Mesendoderm (in vitro differentiated cells): ENCODE measurements at regions not wholly inside any gene's neighbourhood (a gene's known extent, or its start where the extent isn't known, plus 50 kb on each side); places are given as distances from the start of the nearest gene placed in this dataset.

Experiments used
- DNase-seq: peaks from one replicate; pipeline ENCODE4 v3.0.0; 2013
- H2AK5ac ChIP-seq: 2 replicates; pipeline ENCODE4 v1.6.1; 2013; ENCODE audit warnings: low read length, inconsistent platforms
- H2BK120ac ChIP-seq: 2 replicates; pipeline ENCODE4 v1.6.1; 2013; ENCODE audit warnings: low read depth, mild to moderate bottlenecking, low read length, moderate library complexity, mixed read lengths
- H2BK15ac ChIP-seq: replicated peaks from 2 replicates; pipeline ENCODE4 v1.6.1; 2013; ENCODE audit warnings: low read depth, mild to moderate bottlenecking, moderate library complexity
- H2BK5ac ChIP-seq: 2 replicates; pipeline ENCODE4 v1.6.1; 2013; ENCODE audit warnings: low read length, inconsistent platforms
- H3K18ac ChIP-seq: 2 replicates; pipeline ENCODE4 v1.6.1; 2013; ENCODE audit warnings: mild to moderate bottlenecking, low read length, mixed read lengths
- H3K23ac ChIP-seq: one replicate; pipeline ENCODE4 v1.6.1; 2013; ENCODE audit warnings: low read length
- H3K27ac ChIP-seq: 2 replicates; pipeline ENCODE4 v1.5.1; 2013; ENCODE audit warnings: low read depth, mild to moderate bottlenecking, inconsistent platforms, low read length, moderate library complexity
- H3K27me3 ChIP-seq: 2 replicates; pipeline ENCODE4 v1.6.1; 2013; ENCODE audit warnings: low read length, control low read depth, mild to moderate bottlenecking, inconsistent platforms; ENCODE audit not compliant: insufficient read depth, poor library complexity
- H3K36me3 ChIP-seq: 2 replicates; pipeline ENCODE4 v1.6.1; 2013; ENCODE audit warnings: low read length, inconsistent platforms; ENCODE audit not compliant: control insufficient read depth, insufficient read depth
- H3K4ac ChIP-seq: one replicate; pipeline ENCODE4 v1.6.1; 2013; ENCODE audit warnings: low read depth, mild to moderate bottlenecking, low read length, moderate library complexity
- H3K4me1 ChIP-seq: 2 replicates; pipeline ENCODE4 v1.6.1; 2013; ENCODE audit warnings: low read depth, low read length, inconsistent platforms; ENCODE audit not compliant: control insufficient read depth
- H3K4me2 ChIP-seq: 2 replicates; pipeline ENCODE4 v1.6.1; 2013; ENCODE audit warnings: low read length
- H3K4me3 ChIP-seq: 2 replicates; pipeline ENCODE4 v1.5.1; 2013; ENCODE audit warnings: mild to moderate bottlenecking, low read length
- H3K56ac ChIP-seq: one replicate; pipeline ENCODE4 v1.6.1; 2013; ENCODE audit warnings: low read length
- H3K79me1 ChIP-seq: 2 replicates; pipeline ENCODE4 v1.6.1; 2013; ENCODE audit warnings: low read length, inconsistent platforms
- H3K79me2 ChIP-seq: 2 replicates; pipeline ENCODE4 v1.6.1; 2013; ENCODE audit warnings: mild to moderate bottlenecking, low read length; ENCODE audit not compliant: control insufficient read depth, insufficient read depth
- H3K9ac ChIP-seq: 2 replicates; pipeline ENCODE4 v1.6.1; 2013; ENCODE audit warnings: low read length, inconsistent platforms
- H4K5ac ChIP-seq: one replicate; pipeline ENCODE4 v1.6.1; 2013; ENCODE audit warnings: low read length
- H4K8ac ChIP-seq: one replicate; pipeline ENCODE4 v1.6.1; 2013; ENCODE audit warnings: low read depth, mild to moderate bottlenecking, control low read depth, low read length, moderate library complexity
- WGBS: extraction: QIAGEN DNeasy Blood & Tissue Kit; methylation state at CpG from one replicate; pipeline ENCODE4 v1.1.7; 2013; ENCODE audit warnings: low lambda C conversion rate, missing lambda C conversion rate; ENCODE audit not compliant: insufficient coverage; ENCODE audit errors: extremely low coverage; 5-methylcytosine and 5-hydroxymethylcytosine counted together

DNA sequence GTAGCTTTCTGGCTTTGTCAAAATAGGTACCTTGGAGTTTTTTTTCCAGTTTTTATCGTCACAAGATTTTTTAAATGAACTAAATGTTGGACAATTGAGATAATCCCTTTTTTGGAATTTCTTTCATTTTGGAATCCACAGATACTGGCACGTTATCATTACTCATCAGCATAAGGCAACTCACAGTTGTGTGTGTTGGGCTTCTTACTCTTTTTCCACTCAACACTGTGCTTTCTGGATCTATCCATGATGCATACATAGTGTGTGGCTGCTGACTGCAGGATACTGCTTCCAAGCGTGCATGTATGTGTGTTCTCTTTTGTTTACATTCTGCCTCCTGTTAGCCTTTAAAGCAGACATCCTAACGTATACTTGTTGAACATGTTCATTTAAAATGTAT, 113.5 kb upstream of the FAM9A start:
- Histone ChIP-seq H2BK15ac (no peak overlapping the region), H3K36me3 (no peaks in the 10 kb centered on the region)

DNA sequence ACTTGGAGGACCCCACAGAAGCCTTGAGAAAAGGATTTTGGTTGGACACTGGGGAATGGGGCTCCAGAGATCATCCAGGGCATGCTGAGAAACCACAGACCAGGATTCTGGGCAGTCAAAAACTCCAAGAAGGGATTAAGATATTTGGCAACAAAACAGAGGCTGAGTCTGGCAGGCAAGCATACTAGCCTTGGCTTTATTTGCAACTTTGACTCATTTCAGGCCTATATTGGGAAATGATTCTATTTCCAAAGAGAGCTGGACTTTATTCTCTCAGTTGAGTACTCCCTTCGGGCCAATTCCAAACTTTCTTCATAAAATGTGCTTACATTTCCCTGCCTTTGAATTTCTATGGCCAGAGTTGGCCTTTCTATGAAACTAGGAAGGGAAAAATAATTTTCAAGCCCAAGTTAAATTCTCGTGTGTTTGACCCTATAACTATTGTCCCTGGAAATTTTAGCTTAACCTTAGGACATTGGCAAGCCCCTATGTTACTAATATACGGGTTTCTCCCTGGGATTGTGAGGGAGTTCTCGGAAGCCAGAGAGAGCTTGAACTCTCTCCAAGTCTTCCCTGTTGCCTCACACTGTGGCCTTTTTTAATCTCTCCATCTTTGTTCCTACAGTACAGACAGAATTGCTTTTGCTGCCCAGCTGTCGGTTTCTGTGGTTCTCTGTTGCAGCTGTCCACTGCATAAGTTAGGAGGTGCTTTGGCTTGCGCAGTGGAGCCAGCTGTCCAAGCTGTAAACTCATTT, 112.6 kb upstream of the FAM9A start:
- Histone ChIP-seq H3K4me3 (no peak overlapping the region), H2BK120ac (no peak overlapping the region), H3K36me3 (no peaks in the 10 kb centered on the region), H3K27ac (no peak overlapping the region), H3K23ac (no peak overlapping the region), H3K18ac (no peak overlapping the region), H3K56ac (no peak overlapping the region), H3K4me2 (no peak overlapping the region), H3K79me1 (no peaks in the 10 kb centered on the region), H2BK15ac (no peak overlapping the region), H3K27me3 (no peaks in the 10 kb centered on the region), H3K79me2 (no peaks in the 10 kb centered on the region), H2BK5ac (no peak overlapping the region), H3K4ac (no peak overlapping the region), H3K4me1 (no peaks in the 10 kb centered on the region), H4K8ac (no peak overlapping the region), H2AK5ac (no peak overlapping the region), H4K5ac (no peak overlapping the region), H3K9ac (no peak overlapping the region)
- no CpG with 5 or more reads among the region's 6 CpGs for WGBS
- no peak for DNase-seq

More for the DNA sequence above, 113.5 kb upstream of the FAM9A start:
- Histone ChIP-seq H3K79me1 (no peaks in the 10 kb centered on the region), H3K27ac (no peak overlapping the region), H2BK120ac (no peak overlapping the region), H2BK5ac (no peak overlapping the region), H3K4me3 (no peak overlapping the region), H3K56ac (no peak overlapping the region), H3K4me2 (no peak overlapping the region), H3K27me3 (no peaks in the 10 kb centered on the region), H4K8ac (no peak overlapping the region), H3K4me1 (no peaks in the 10 kb centered on the region), H4K5ac (no peak overlapping the region), H3K23ac (no peak overlapping the region), H3K9ac (no peak overlapping the region), H3K79me2 (no peaks in the 10 kb centered on the region), H3K18ac (no peak overlapping the region), H3K4ac (no peak overlapping the region), H2AK5ac (no peak overlapping the region)
- WGBS, result no CpG with 5 or more reads among the region's 4 CpGs
- DNase-seq, result no peak

DNA sequence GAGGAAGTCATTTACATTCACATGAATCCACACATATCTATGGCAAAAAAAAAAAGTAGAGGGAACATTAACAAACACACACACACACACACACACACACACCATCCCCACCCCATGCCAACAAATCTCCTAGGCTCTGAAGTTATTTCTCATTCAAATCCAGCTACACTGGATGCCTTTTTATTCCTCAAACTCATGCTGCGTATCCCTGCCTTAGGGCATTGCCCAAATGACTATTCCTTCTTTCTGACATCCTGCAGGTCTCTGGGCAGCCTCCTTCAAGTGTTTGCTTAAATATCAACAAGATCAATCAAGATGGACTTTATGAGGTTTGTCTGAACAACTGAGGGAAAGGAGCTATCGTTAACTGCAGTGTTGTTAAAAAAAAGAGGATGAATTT, 106.5 kb upstream of the FAM9A start:
- H3K79me2 ChIP-seq, result no peaks in the 10 kb centered on the region
- no peaks in the 10 kb centered on the region for H3K36me3 ChIP-seq
- no peak overlapping the region for H3K56ac ChIP-seq
- H4K5ac ChIP-seq, result no peak overlapping the region
- H3K79me1 ChIP-seq, result no peaks in the 10 kb centered on the region
- H3K23ac ChIP-seq, result no peak overlapping the region
- H3K27me3 ChIP-seq, result no peaks in the 10 kb centered on the region
- no peak overlapping the region for H3K4me3 ChIP-seq
- H2BK5ac ChIP-seq, result no peak overlapping the region
- no peak overlapping the region for H3K27ac ChIP-seq
- H3K9ac ChIP-seq, result no peak overlapping the region
- DNase-seq, result no peak
- H4K8ac ChIP-seq, result no peak overlapping the region
- no peak overlapping the region for H2BK120ac ChIP-seq
- no peak overlapping the region for H3K18ac ChIP-seq
- no peak overlapping the region for H2BK15ac ChIP-seq
- no peak overlapping the region for H2AK5ac ChIP-seq
- no peaks in the 10 kb centered on the region for H3K4me1 ChIP-seq
- no peak overlapping the region for H3K4ac ChIP-seq
- WGBS, result no CpG with 5 or more reads among the region's 2 CpGs
- H3K4me2 ChIP-seq, result no peak overlapping the region

DNA sequence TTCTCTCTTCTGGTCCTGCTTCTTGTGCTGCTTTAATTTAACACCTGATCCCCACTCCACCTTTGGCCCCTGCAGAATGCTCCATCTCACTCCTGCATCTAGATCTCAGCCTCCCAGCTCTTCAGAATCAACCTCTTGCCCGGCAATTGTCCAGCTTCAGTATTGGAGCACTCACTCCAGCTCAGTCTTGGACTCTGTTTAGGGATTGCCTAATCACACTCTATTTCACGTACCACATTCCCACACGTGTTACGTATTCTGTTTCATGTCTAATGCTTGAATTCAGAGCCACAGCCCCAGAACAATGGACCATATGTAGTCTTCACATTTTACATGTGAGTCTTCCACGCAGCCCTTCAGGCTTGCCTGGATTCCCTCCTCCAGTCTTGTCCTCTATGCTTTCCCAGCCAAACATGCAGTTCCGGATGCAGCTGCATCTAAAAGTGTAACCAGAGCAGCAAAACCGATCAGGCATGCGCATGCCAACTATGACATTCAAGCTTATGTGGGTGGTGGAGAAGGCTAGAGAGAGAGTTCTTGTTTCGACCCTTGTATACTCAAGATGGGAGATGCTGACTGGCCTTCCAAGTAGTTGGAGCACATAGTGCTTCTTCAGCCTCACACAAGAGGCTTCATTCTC, 105.2 kb upstream of the FAM9A start:
- WGBS, result no CpG with 5 or more reads among the region's 9 CpGs
- Histone ChIP-seq H3K36me3 (no peaks in the 10 kb centered on the region), H3K4me1 (no peaks in the 10 kb centered on the region), H3K79me1 (no peaks in the 10 kb centered on the region), H3K79me2 (no peaks in the 10 kb centered on the region), H3K4me2 (no peak overlapping the region), H2BK120ac (no peak overlapping the region), H3K27ac (no peak overlapping the region), H3K18ac (no peak overlapping the region), H2BK15ac (no peak overlapping the region), H3K9ac (no peak overlapping the region), H3K27me3 (no peaks in the 10 kb centered on the region), H4K8ac (no peak overlapping the region), H3K23ac (no peak overlapping the region), H3K4ac (no peak overlapping the region), H3K56ac (no peak overlapping the region), H4K5ac (no peak overlapping the region), H2BK5ac (no peak overlapping the region), H3K4me3 (no peak overlapping the region), H2AK5ac (no peak overlapping the region)
- no peak for DNase-seq

DNA sequence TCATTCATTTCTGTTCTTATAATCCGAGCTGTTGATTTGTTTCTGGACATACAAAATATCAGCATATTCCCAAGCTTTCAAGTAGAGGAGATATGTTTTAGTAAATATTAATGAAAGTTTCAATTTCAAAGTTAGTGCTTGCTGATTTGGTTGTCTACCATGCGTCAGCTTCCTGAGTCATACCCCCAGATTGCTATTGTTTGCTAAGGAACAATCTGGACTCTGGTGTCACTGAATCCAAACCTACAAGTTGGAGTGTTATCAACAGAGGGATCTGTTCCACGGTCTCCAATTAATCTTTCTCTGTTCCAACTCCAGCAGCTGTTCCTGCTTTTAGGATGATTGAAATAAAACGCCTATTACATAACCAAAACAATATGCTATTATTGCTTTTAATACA, 96.1 kb upstream of the FAM9A start:
- no peak overlapping the region for H2BK15ac ChIP-seq
- no peak overlapping the region for H4K8ac ChIP-seq
- no peak overlapping the region for H3K23ac ChIP-seq
- no peaks in the 10 kb centered on the region for H3K79me1 ChIP-seq
- H3K18ac ChIP-seq, result no peak overlapping the region
- H3K4me2 ChIP-seq, result no peak overlapping the region
- no peak overlapping the region for H4K5ac ChIP-seq
- DNase-seq, result no peak
- H2BK5ac ChIP-seq, result no peak overlapping the region
- no peak overlapping the region for H2AK5ac ChIP-seq
- H3K9ac ChIP-seq, result no peak overlapping the region
- no peak overlapping the region for H3K27ac ChIP-seq
- no peak overlapping the region for H3K56ac ChIP-seq
- H2BK120ac ChIP-seq, result no peak overlapping the region
- no peak overlapping the region for H3K4ac ChIP-seq
- no peaks in the 10 kb centered on the region for H3K4me1 ChIP-seq
- H3K4me3 ChIP-seq, result no peak overlapping the region
- no peaks in the 10 kb centered on the region for H3K79me2 ChIP-seq
- no peaks in the 10 kb centered on the region for H3K27me3 ChIP-seq
- no peaks in the 10 kb centered on the region for H3K36me3 ChIP-seq
- no CpG with 5 or more reads among the region's 4 CpGs for WGBS
